NCI-H524 treated with DMSO at 0.1 percent for 48 hours (cell line): ENCODE measurements at regions not wholly inside any gene's neighbourhood (a gene's known extent, or its start where the extent isn't known, plus 50 kb on each side); places are given as distances from the start of the nearest gene placed in this dataset.

Experiments
- DNase-seq: peaks from one replicate; lab custom pipeline; 2025; lab: John Stamatoyannopoulos, UW

DNA sequence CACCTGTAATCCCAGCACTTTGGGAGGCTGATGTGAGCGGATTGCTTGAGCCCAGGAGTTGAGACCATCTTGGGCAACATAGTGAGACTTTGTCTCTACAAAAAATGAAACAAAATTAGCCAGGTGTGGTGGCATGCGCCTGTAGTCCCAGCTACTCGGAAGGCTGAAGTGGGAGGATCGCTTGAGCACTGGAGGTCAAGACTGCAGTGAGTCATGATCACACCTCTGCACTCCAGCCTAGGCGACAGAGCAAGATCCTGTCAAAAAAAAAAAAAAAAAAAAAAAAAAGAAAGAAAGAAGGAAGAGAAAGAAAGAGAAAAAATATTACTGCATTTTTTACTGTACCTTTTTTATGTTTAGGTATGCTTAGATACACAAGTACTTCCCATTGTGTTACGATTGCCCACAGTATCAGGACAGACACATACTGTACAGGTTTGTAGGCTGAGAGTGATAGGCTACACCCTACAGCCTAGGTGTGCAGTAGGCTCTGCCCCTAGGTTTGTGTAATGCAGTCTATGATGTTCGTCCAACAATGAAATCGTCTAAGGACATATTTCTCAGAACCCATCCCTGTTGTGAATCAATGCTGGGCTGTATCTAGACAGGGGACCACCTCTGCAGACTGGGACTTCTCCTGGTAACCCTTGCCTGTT lies 160.4 kb upstream of the PWP1 start:
- no peak for DNase-seq

DNA sequence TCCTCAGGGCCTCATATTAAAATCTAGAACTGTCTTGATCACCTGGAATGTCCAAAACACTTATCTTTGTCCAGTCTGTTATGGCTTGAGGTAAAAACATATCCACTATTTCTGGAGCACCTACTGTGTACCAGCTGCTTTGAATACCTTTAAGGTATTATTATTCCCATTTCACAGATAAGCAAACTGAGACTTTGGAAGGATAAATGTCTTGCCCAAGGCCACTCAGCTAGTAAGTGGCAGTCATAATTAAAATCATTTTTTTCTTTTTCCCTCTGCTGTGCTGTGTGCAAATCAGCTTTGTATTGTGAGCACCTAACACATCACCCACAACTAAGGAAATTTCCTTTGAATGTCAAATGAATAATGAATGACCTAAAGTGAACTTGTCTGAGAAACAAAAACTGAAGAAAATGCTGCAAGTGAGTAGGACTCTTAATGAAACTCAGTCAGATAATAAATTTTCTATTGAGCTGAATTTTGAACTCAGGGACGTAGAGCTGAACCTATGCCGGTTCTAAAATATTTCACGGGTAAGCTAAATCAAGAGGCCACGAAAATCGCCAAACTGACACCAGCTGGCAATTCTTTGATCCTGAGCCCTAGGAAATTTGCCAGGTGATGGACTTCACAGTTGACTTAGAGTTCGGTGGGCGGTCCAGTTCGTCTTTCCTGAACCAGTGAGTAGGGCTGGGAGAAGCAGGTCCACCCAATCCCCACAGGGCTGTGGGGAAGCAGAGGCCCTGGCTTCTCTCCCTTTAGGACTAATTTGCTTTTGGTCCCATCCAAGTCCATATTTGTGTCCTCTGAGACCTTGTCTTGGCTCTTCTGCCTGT lies 159.7 kb upstream of the PWP1 start:
- DNase-seq = no peak

DNA sequence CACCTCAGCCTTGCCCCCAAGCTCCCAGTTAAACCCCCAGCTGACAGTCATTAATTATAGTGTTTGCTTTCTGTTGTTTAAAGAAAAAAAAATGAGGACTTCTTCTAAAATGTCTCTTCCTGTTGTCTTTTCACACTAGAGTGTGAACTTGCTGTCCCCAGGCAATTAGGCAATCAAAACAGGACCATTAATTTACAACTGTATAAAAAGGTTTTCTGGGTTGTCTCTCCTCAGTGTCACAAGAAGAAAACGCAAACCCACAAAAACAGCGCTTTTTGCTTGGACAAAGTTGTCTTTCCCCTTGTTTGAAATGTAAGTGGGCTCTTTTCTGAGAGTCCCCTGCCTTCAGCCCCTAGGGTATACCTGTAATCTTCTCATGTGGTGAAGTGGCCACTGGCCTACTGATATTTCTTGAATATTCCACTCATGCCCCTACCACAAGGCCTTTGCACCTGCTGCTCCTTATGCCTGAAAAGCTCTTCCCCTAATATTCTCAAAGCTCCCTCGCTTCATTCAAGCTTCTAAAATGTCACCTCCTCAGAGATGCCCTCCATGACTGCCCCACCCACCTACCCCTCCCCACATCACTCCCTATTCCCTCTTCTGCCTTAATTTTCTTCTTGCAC lies 158.9 kb upstream of the PWP1 start:
- no peak for DNase-seq

DNA sequence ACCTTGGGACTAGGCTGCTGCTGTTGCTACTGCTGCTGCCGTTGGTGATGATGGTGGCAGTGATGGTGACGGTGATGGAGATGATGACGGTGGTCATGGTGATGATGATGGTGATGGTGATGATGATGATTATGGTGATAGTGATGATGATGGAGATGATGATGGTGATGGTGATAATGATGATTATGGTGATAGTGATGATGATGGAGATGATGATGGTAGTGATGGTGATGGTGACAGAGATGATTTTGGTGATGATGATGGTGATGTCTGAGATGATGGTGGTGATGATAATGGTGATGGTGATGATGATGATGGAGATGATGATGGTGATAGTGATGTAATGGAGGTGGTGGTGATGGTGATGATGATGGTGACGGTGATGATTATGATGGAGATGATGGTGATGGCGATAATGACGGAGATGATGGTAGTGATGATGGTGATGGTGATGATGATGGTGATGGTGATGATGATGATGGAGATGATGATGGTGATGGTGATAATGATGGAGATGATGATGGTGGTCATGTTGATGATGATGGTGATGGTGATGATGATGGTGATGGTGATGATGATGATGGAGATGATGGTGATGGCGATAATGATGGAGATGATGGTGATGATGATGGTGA lies 156.8 kb upstream of the PWP1 start:
- no peak for DNase-seq

DNA sequence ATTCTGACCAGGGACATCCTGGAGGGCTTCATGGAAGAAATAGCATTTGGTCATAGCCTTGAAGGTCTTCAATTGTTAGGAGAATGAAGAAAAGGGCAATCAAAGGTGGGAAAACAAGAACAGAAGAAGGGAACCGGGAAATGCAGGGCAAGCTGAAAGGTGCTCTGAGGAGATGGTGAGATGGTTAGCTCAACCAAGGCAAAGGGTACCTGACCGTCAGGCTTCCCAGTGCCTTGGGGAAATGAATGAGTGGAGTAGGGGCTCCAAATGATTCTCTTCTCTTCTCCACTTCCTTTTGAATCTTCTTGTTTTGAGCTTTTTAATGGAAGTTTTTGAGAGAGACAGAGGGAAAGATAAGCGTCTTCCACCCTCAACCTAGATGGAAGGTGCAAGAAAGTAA lies 155.6 kb upstream of the PWP1 start:
- no peak for DNase-seq

DNA sequence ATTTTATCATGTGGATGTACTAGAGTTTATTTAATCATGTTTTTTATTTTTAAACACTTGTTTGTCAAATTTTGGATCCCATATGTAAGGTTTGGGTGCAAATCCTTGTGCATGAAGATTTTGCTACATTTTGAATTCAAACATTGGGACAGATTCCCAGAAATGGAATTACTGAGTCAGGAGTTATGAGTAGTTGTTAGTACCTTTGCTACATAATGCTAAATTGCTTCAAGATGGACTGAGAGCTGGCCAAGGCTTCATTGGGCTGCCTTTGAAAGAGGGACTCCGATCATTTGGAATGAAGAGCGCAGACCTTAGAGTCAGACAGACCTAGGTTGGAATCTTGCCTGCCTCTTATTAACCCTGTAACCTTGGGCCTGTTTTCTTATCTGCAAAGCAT lies 154.9 kb upstream of the PWP1 start:
- no peak for DNase-seq

DNA sequence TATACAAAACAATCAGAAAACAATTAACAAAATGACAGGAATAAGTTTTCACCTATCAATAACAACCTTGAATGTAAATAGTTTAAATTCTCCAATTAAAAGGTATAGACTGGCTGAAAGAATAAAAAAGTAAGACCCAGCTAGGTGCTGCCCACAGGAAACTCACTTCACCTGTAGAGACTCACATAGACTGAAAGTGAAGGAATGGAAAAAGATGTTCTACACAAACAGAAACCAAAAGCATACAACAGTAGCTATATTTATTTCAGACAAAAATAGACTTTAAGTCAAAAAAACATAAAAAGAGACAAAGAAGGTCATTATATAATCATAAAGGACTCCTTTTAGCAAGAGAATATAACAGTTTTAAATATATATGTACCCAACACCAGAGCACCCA lies 152.4 kb upstream of the PWP1 start:
- DNase-seq = no peak

DNA sequence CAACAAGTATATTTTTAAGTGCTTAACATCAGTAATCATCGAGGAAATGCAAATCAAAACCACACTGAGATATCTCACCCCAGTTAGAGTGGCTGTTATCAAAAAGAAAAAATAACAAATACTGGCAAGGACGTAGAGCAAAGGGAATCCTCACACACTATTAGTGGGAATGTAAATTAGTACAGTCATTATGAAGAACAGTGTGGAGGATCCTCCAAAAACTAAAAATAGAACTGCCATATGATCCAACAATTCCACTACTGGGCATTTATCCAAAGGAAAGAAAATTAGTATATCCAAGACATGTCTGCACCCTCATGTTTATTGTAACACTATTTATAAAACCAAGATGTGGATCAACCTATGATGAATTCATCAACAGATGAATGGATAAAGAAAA lies 149.0 kb upstream of the PWP1 start:
- DNase-seq = no peak

DNA sequence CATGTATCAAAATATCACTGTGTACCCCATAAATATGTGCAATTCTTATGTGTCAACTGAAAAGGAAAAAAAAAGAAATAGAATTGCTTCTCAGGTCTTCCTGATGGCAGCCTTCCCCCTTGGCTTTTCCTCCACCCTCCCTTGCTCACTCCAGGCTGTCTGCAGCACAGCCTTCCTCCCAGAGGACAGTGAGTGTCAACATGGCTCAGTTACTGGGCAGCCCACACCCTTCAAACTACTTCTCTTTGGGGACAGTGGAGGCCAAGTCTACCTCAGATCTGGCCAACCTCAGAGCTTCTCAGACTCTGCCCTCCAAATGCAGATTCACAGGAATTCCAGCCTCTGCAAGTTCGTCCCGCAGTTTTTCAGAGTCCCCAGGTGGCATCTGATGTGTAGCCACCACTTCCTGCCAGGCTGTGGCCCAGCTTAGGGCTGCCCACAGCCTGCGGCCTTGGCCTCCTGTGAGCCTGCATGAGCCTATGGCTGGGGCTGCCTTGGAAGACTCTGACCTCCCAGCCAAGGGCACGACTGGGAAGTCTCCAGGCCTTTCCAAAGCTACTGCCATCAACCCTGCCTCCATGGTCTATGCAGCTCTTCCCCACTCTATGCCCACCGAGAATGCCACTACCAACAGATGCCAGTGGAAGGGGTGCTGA lies 148.0 kb upstream of the PWP1 start:
- no peak for DNase-seq

DNA sequence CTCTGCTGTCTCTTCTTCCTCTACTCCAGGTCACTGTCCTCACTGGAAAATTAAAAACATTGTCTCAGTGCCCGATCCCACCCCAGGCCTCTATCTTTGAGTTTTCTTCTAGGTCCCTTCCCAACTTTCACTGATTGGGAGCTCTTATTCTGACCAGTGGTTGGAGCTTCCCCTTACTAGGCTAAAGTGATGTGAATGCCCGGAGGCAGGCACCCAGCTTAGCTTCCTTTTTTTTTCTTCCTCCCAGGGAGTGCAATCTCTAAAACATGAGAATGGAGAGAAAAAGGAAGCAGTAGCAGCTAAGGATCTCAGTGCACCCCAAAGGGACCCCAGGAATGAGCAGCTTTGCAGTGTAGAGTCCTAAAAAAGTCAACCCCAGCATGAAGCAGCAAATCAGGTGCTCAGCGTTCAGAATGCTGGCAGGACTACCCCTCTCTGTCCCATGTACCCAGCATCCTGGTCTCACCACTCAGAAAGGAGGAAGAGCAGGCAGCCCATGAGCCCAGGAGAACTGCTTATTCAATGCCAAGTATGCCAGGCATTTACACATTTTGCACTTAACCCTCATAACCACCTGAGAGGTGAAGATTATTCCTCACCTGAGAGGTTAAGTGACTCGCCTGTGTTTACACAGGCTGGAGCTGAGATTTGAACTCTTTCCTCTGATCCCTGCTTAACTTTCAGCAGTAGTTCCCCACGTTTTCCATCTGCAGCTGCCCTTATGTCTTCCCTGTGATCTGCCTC lies 146.2 kb upstream of the PWP1 start:
- no peak for DNase-seq

DNA sequence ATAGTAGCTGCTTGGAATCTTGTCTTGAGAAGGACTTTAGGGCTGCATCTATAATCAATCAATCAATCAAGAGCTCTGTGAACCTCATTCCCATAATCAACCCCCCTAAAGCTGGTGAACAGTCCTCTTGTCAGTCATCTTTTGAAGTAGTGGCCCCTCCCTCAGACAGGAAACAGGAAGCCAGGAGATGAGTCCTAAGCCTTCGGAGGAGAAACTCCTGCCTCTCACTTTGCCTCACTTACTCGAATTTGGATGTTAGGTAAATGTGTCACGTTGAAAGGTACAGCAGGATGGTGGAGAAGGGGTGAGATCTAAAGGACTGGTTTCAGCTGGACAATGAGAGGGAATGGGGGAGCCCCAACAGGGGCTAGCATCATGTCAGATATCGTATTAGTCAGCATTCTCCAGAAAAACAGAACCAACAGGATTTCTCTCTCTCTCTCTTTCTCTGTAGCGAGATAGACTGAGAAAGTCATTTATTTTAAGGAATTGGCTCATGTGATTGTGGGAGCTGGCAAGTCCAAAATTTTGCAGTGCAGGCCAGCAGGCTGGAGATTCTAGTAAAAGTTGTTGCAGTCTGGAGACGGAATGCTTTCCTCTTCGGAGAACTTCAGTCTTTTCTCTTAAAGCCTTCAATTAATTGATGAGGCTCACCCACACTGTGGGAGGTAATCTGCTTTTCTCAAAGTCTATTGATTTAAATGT lies 144.4 kb upstream of the PWP1 start:
- no peak for DNase-seq

DNA sequence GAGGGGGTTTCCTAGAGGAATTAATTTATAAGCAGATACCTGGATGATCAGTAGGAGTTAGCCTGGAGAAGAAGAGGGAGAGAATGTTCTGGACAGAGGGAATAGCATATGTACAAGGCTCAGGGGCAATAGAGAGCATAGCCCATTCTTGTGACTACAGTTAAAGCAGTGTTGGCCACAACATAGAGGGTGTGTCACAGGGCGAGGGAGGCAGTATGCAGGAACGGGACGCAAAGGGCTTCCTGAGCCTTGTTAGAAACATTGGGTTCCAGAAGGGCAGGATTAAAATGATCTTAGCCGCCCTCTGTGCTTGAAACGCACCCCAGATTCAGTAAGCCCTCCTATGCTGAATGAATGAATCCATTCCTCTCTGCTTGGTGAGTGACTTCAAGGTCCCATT lies 142.2 kb upstream of the PWP1 start:
- DNase-seq = no peak

DNA sequence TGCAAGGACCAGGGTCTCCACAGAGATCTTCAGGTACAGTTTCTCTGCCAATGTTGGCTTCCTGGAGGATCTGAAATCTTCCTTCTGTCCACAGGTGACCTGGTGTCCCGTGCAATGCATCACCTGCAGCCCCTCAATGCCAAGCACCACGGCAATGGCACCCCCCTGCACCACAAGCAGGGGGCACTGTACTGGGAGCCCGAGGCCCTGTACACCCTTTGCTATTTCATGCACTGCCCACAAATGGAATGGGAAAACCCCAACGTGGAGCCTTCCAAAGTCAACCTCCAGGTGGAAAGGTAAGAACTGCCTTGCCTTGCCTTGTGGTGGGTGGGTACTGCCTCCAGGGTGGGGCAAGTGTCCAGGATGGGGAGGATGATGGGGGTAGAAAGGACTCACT lies 141.8 kb upstream of the PWP1 start:
- no peak for DNase-seq

DNA sequence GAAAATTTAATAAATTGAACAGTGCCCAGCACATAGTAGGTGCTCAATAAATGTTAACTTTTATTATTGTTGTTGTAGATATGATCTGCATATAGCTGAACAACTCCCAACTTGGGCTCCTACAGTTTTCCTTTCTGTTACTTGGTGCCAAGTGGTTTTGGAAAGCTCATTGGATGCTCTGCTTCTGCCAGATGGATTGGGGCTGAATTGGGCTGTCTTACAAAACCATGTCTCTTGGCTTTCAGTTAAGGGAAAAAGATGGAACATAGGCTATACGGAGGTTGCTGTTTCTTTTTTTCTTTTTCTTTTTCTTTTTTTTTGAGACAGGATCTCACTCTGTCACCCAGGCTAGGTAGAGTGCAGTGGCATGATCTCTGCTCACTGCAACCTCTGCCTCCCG lies 140.7 kb upstream of the PWP1 start:
- no peak for DNase-seq

DNA sequence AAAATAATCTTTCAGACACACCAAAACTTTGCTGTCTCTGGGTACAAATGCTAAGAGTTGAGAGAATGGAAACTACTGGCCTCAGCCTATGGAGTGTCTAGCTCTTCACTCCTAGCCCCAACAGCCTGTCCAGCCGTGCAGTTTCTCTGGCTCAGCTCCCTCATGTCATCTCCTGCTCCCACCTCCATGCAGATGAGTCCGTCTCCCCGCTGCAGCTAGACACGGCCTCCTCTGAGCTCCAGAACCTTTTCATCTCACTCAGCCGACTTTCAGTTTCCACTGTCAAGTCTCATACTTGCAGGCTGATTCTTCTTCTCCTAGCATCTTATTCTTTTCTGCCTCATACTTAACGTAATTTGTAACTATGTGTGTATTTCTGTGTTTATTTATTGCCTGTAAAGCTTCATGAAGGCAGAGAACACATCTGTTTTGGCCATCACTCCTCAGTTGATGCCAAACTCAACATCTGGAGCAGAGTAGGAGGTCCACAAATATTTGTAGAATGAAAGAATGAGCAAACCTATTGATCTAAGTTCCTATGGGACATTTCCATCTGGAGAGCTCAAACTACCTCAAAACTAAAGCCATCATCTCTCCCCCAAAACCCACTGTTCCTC lies 139.8 kb upstream of the PWP1 start:
- DNase-seq = no peak

DNA sequence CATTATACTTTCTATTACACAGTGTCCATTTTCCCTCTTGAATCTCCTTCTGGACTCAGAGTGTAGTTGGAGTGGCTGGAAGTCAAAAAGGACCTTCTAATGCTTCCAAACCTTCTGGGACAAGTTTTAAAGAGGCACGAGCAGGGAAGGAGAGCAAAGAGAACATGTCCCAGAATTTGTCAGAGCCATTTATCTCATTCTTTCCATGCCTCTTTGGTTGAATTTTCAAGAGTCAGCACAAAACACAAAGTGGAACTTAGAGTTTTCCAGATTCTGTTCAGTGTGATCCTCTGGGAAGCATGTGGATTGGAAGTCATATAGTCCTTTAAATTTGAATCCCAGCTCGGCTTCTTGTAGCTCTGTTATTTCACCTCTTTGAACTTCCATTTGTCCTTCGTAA lies 138.2 kb upstream of the PWP1 start:
- no peak for DNase-seq

DNA sequence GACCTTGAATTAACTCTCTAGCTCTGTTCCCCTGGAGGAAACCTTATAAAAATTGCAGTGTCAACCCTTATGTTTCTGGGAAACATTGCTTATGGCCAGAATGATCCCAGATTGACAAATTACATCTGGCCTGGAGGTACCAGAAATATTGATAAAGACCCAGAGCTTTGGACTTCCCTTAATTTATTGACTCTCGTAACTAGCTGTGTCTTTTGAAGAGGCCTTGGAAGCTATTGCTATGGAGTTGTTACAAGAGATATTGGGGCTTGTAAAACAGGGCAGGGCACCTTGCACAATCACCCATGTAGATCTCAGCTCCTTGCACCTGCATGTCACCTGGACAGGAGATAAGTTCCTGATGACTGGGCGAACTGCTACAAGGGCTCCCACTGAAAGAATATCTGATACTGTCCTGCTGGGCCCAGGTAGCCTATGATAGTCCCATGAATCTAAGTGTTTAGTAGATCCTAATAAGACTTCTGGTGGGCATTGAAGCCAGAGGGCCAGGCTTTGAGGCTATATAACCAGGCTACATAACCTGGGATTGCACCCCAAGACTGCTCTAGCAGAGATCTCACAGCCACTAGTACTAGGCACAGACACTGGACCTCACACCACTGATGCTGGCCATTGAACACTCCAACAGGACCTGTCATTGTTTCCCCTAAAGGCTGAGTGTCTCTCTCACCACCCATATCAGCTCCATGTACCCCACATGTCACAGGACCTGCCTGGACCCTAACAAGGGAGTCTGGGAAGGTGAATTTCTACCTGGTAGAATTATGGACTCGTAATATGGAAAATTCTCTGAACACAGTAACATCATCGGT lies 135.7 kb upstream of the PWP1 start:
- no peak for DNase-seq

DNA sequence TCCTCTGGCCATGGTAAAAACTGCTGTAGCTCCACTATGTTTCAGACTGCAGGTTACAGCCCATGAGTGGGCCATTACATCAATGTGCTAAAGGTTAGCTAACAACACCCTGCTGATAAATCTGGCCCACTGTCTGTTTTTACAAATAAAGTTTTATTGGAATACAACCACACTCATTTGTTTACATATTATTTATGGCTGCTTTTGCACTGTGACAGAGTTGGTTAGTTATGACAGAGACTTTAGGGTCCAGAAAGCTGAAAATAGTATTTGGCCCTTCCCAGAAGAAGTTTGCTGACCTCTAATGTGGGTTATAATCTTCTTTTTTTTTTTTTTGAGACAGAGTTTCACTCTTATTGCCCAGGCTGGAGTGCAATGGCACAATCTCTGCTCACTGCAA lies 134.2 kb upstream of the PWP1 start:
- no peak for DNase-seq

DNA sequence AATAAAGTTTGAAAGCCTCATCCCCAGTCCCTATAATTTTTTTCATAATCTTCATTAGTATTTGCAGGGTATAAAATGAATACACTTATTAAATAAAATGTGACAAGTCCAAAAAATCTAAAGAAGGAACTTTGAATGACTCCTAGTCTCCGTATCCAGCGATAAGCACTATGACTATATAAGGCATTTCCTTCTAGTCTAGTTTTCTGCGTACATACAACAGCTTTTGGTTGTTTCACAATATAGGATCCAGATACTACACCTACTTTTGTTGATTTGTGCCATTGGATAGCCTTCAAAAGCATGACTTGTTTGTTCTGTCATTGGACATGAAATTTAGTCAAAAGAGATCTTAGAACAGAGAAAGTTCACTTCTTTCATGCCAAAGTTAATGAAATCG lies 133.3 kb upstream of the PWP1 start:
- DNase-seq = no peak
